Activated CD4-positive, alpha-beta T cell treated with anti-CD3 and anti-CD28 coated beads, Interleukin-10, Interleukin-2, amounts not matched to agents 100 ng/mL and 50 ng/mL, durations not matched to agents 16 hours and 8 hours (primary cell): ENCODE measurements at regions not wholly inside any gene's neighbourhood (a gene's known extent, or its start where the extent isn't known, plus 50 kb on each side); places are given as distances from the start of the nearest gene placed in this dataset.

Source experiments
- DNase-seq: peaks from one replicate; pipeline ENCODE4 v3.0.0-alpha.2; 2020

GRCh38 chr1:226491093-226491850 lies 57.3 kb upstream of the STUM start:
- DNase-seq = no peak

- DNase-seq = no peak
Observed at GRCh38 chr1:226492426-226493137, 56.0 kb upstream of the STUM start.

GRCh38 chr1:226494092-226494609 lies 54.4 kb upstream of the STUM start:
- DNase-seq = no peak

GRCh38 chr1:226495716-226496115 lies 52.8 kb upstream of the STUM start:
- no peak for DNase-seq

- DNase-seq = no peak
Observed at GRCh38 chr1:226496453-226497015, 52.0 kb upstream of the STUM start.

GRCh38 chr1:226497276-226497833 lies 51.2 kb upstream of the STUM start:
- DNase-seq = no peak

GRCh38 chr1:226497991-226498639 lies 50.4 kb upstream of the STUM start:
- DNase-seq = no peak

GRCh38 chr1:226498640-226499008 lies 49.9 kb upstream of the STUM start:
- DNase-seq = no peak
